Mucosa of rectum (tissue), 2 donors: ENCODE measurements at regions not wholly inside any gene's neighbourhood (a gene's known extent, or its start where the extent isn't known, plus 50 kb on each side); places are given as distances from the start of the nearest gene placed in this dataset.
A peak's percentile ranks its signal among the peaks of the same experiment; 100 is the strongest.
"Not testable (repeated sequence)": the region's sequence is repeated elsewhere in the genome, so short reads cannot be mapped to it uniquely, and the experiment has no call there.

ENCODE experiments used
- H3K27ac ChIP-seq, 2 donors: one replicate each; pipeline ENCODE4 v1.7.0; 2013; ENCODE audit warnings: inconsistent platforms in 2 of 2, low read depth in 2 of 2, low read length in 2 of 2
- H3K27me3 ChIP-seq, 2 donors: one replicate each; pipeline ENCODE4 v1.7.0; 2013; ENCODE audit warnings: low read length in 2 of 2; ENCODE audit not compliant: control insufficient read depth in 2 of 2, insufficient read depth in 2 of 2
- H3K36me3 ChIP-seq, 2 donors: one replicate each; pipeline ENCODE4 v1.7.0; 2013; ENCODE audit warnings: low read length in 2 of 2; ENCODE audit not compliant: control insufficient read depth in 2 of 2, insufficient read depth in 2 of 2
- H3K4me1 ChIP-seq, 2 donors: one replicate each; pipeline ENCODE4 v1.7.0; 2013; ENCODE audit warnings: low read length in 2 of 2, mild to moderate bottlenecking in 1 of 2; ENCODE audit not compliant: control insufficient read depth in 2 of 2, insufficient read depth in 2 of 2
- H3K4me3 ChIP-seq, 2 donors: one replicate each; pipeline ENCODE4 v1.7.0; 2013; ENCODE audit warnings: low read length in 2 of 2
- H3K9ac ChIP-seq, 2 donors: one replicate each; pipeline ENCODE4 v1.7.0; 2013; ENCODE audit warnings: low read length in 2 of 2, low read depth in 1 of 2, mild to moderate bottlenecking in 1 of 2
- H3K9me3 ChIP-seq, 2 donors: one replicate each; pipeline ENCODE4 v1.7.0; 2013; ENCODE audit warnings: low read length in 2 of 2; ENCODE audit not compliant: control insufficient read depth in 2 of 2
- donor health status: healthy.
- donor health status: Normal muscosa, but diverticular disease.

- not testable (repeated sequence) for H3K4me1 ChIP-seq, H3K27me3 ChIP-seq, H3K4me3 ChIP-seq, H3K9ac ChIP-seq, H3K36me3 ChIP-seq, H3K9me3 ChIP-seq
- H3K27ac ChIP-seq = peak overlapping the region; percentile 78 to 83
Measured at GRCh38 chr1:235049716-235050378, 78.8 kb downstream of the TOMM20 start.

- Histone ChIP-seq H3K27ac (peak overlapping the region; percentile 78 to 83), H3K9me3 (no peaks in the 10 kb centered on the region), H3K36me3 (no peaks in the 10 kb centered on the region), H3K27me3 (no peaks in the 10 kb centered on the region), H3K4me3 (no peak overlapping the region), H3K4me1 (peaks cover 7 to 8% of the 10 kb centered on the region in 2 donors), H3K9ac (peak overlapping the region in 1 of 2 donors; percentile 3)
Measured at GRCh38 chr1:235049217-235049616, 79.4 kb downstream of the TOMM20 start.

GRCh38 chr1:235047331-235047871 lies 81.2 kb downstream of the TOMM20 start:
- Histone ChIP-seq H3K27me3 (no peaks in the 10 kb centered on the region), H3K9ac (peak overlapping the region in 1 of 2 donors; percentile 14), H3K27ac (peak overlapping the region; percentile 74 to 83), H3K4me1 (peaks cover 7 to 8% of the 10 kb centered on the region in 2 donors), H3K36me3 (no peaks in the 10 kb centered on the region), H3K4me3 (no peak overlapping the region), H3K9me3 (no peaks in the 10 kb centered on the region)

- Histone ChIP-seq H3K27ac (no peak overlapping the region), H3K27me3 (no peaks in the 10 kb centered on the region), H3K4me1 (peaks cover 7 to 8% of the 10 kb centered on the region in 2 donors), H3K4me3 (no peak overlapping the region), H3K36me3 (no peaks in the 10 kb centered on the region), H3K9ac (no peak overlapping the region), H3K9me3 (no peaks in the 10 kb centered on the region)
Measured at GRCh38 chr1:235045921-235046601, 82.6 kb downstream of the TOMM20 start.

GRCh38 chr1:235045034-235045690 lies 83.5 kb downstream of the TOMM20 start:
- no peaks in the 10 kb centered on the region for H3K9me3 ChIP-seq
- no peaks in the 10 kb centered on the region for H3K27me3 ChIP-seq
- no peaks in the 10 kb centered on the region for H3K36me3 ChIP-seq
- H3K4me1 ChIP-seq = peaks cover 5 to 7% of the 10 kb centered on the region in 2 donors
- H3K4me3 ChIP-seq = no peak overlapping the region
- no peak overlapping the region for H3K27ac ChIP-seq
- H3K9ac ChIP-seq = no peak overlapping the region

- H3K4me1 ChIP-seq = peaks cover 5 to 7% of the 10 kb centered on the region in 2 donors
- no peak overlapping the region for H3K27ac ChIP-seq
- no peak overlapping the region for H3K9ac ChIP-seq
- no peaks in the 10 kb centered on the region for H3K27me3 ChIP-seq
- no peaks in the 10 kb centered on the region for H3K36me3 ChIP-seq
- H3K9me3 ChIP-seq = no peaks in the 10 kb centered on the region
- H3K4me3 ChIP-seq = no peak overlapping the region
Measured at GRCh38 chr1:235043234-235043633, 85.4 kb downstream of the TOMM20 start.

- H3K9ac ChIP-seq = no peak overlapping the region
- H3K4me3 ChIP-seq = no peak overlapping the region
- no peaks in the 10 kb centered on the region for H3K27me3 ChIP-seq
- H3K4me1 ChIP-seq = no peaks in the 10 kb centered on the region
- no peak overlapping the region for H3K27ac ChIP-seq
- no peaks in the 10 kb centered on the region for H3K9me3 ChIP-seq
- no peaks in the 10 kb centered on the region for H3K36me3 ChIP-seq
Measured at GRCh38 chr1:235038701-235039100, 89.9 kb downstream of the TOMM20 start.

GRCh38 chr1:235035928-235036327 lies 92.7 kb downstream of the TOMM20 start:
- Histone ChIP-seq H3K27me3 (no peaks in the 10 kb centered on the region), H3K9me3 (no peaks in the 10 kb centered on the region), H3K27ac (no peak overlapping the region), H3K9ac (no peak overlapping the region), H3K36me3 (no peaks in the 10 kb centered on the region), H3K4me1 (no peaks in the 10 kb centered on the region), H3K4me3 (no peak overlapping the region)

- H3K36me3 ChIP-seq = no peaks in the 10 kb centered on the region
- H3K4me1 ChIP-seq = no peaks in the 10 kb centered on the region
- H3K9ac ChIP-seq = no peak overlapping the region
- no peaks in the 10 kb centered on the region for H3K9me3 ChIP-seq
- no peak overlapping the region for H3K4me3 ChIP-seq
- H3K27me3 ChIP-seq = no peaks in the 10 kb centered on the region
- H3K27ac ChIP-seq = no peak overlapping the region
Measured at GRCh38 chr1:235030919-235031596, 97.6 kb downstream of the TOMM20 start.

GRCh38 chr1:235027862-235028250 lies 100.8 kb downstream of the TOMM20 start:
- H3K36me3 ChIP-seq = no peaks in the 10 kb centered on the region
- no peaks in the 10 kb centered on the region for H3K9me3 ChIP-seq
- no peak overlapping the region for H3K27ac ChIP-seq
- H3K4me3 ChIP-seq = no peak overlapping the region
- H3K9ac ChIP-seq = no peak overlapping the region
- H3K27me3 ChIP-seq = no peaks in the 10 kb centered on the region
- H3K4me1 ChIP-seq = peaks cover 0 to 2% of the 10 kb centered on the region in 2 donors
